ENCODE measurements at regions not wholly inside any gene's neighbourhood (a gene's known extent, or its start where the extent isn't known, plus 50 kb on each side); places are given as distances from the start of the nearest gene placed in this dataset.

GRCh38 chr11:92888696-92889095 lies 80.8 kb upstream of the MTNR1B start:
- TF ChIP-seq CTCF (IDR thresholded peaks at IDR 0.05) (no peak), ZFX (IDR thresholded peaks at IDR 0.05; ENCODE audit: borderline replicate concordance) (no peak)
